ENCODE measurements at regions not wholly inside any gene's neighbourhood (a gene's known extent, or its start where the extent isn't known, plus 50 kb on each side); places are given as distances from the start of the nearest gene placed in this dataset.

- no peaks in the 10 kb centered on the region for H3K36me3 ChIP-seq (ENCODE audit: control insufficient read depth in 1 of 2, insufficient read depth in 2 of 2, low read length in 2 of 2)
- H3K4me3 ChIP-seq (ENCODE audit: low read depth in 1 of 2, low read length in 2 of 2): no peak overlapping the region
- no peaks in the 10 kb centered on the region for H3K9me3 ChIP-seq (ENCODE audit: control insufficient read depth in 1 of 2, low read length in 2 of 2)
- H3K27ac ChIP-seq (ENCODE audit: low read depth, low read length): no peak overlapping the region
- H3K4me1 ChIP-seq (ENCODE audit: control insufficient read depth in 1 of 2, insufficient read depth in 2 of 2, low read length in 2 of 2): no peaks in the 10 kb centered on the region
- no peak overlapping the region for H3K9ac ChIP-seq (ENCODE audit: low read depth in 1 of 2, low read length in 2 of 2)
- peaks cover 4 to 6% of the 10 kb centered on the region in 2 donors for H3K27me3 ChIP-seq (ENCODE audit: control insufficient read depth in 1 of 2, insufficient read depth in 2 of 2, low read length in 2 of 2)
Measured at GRCh38 chr12:111022386-111022785, 102.0 kb upstream of the MYL2 start.

DNA sequence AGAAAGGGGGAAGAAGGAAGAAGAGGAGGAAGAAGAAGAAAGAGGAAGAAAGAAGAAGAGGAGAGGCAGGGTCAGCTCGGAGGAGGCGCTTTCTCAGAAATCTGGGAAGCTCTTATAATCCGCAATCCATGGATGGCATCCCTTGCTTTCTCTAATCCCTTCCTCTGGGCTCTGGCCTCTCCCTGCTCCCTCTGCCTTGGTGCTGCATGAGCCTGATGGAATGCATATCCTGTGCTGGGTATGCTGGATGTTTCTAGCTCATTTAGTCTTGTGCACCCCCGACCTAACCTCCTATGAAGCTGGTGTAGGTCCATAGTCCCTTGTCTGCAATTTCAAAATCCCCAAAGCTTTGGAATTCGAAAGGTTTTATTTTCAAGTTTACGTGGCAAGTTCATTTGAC is 94.2 kb upstream of the MYL2 start:
- Histone ChIP-seq H3K4me3 (ENCODE audit: low read depth in 1 of 2, low read length in 2 of 2) (no peak overlapping the region), H3K27me3 (ENCODE audit: control insufficient read depth in 1 of 2, insufficient read depth in 2 of 2, low read length in 2 of 2) (no peaks in the 10 kb centered on the region), H3K4me1 (ENCODE audit: control insufficient read depth in 1 of 2, insufficient read depth in 2 of 2, low read length in 2 of 2) (no peaks in the 10 kb centered on the region), H3K9ac (ENCODE audit: low read depth in 1 of 2, low read length in 2 of 2) (no peak overlapping the region), H3K36me3 (ENCODE audit: control insufficient read depth in 1 of 2, insufficient read depth in 2 of 2, low read length in 2 of 2) (no peaks in the 10 kb centered on the region), H3K27ac (ENCODE audit: low read depth, low read length) (no peak overlapping the region), H3K9me3 (ENCODE audit: control insufficient read depth in 1 of 2, low read length in 2 of 2) (no peaks in the 10 kb centered on the region)

DNA sequence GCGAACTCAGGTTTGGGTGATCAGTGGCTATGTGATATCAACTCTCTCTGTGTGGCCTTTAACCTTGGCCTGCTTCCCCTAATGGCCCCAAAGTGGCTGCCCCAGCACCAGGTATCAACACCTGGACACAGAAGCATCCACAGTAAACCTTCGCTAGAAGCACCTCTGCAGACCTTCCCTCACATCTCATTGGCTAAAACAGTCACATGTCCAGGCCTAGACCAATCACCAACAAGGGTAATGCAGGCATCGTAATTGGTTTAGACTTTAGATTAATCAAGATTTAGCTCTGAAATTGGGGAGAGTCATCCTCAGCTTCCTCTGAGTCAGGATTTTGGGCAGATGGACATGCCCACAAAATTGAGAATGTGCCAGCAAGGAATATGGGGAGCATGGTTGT is 92.5 kb upstream of the MYL2 start:
- Histone ChIP-seq H3K4me3 (ENCODE audit: low read depth in 1 of 2, low read length in 2 of 2) (no peak overlapping the region), H3K27ac (ENCODE audit: low read depth, low read length) (no peak overlapping the region), H3K36me3 (ENCODE audit: control insufficient read depth in 1 of 2, insufficient read depth in 2 of 2, low read length in 2 of 2) (no peaks in the 10 kb centered on the region), H3K27me3 (ENCODE audit: control insufficient read depth in 1 of 2, insufficient read depth in 2 of 2, low read length in 2 of 2) (no peaks in the 10 kb centered on the region), H3K9ac (ENCODE audit: low read depth in 1 of 2, low read length in 2 of 2) (no peak overlapping the region), H3K9me3 (ENCODE audit: control insufficient read depth in 1 of 2, low read length in 2 of 2) (no peaks in the 10 kb centered on the region), H3K4me1 (ENCODE audit: control insufficient read depth in 1 of 2, insufficient read depth in 2 of 2, low read length in 2 of 2) (no peaks in the 10 kb centered on the region)

- no peaks in the 10 kb centered on the region for H3K9me3 ChIP-seq (ENCODE audit: control insufficient read depth in 1 of 2, low read length in 2 of 2)
- no peaks in the 10 kb centered on the region for H3K27me3 ChIP-seq (ENCODE audit: control insufficient read depth in 1 of 2, insufficient read depth in 2 of 2, low read length in 2 of 2)
- no peaks in the 10 kb centered on the region for H3K4me1 ChIP-seq (ENCODE audit: control insufficient read depth in 1 of 2, insufficient read depth in 2 of 2, low read length in 2 of 2)
- no peak overlapping the region for H3K9ac ChIP-seq (ENCODE audit: low read depth in 1 of 2, low read length in 2 of 2)
- H3K27ac ChIP-seq (ENCODE audit: low read depth, low read length): no peak overlapping the region
- no peak overlapping the region for H3K4me3 ChIP-seq (ENCODE audit: low read depth in 1 of 2, low read length in 2 of 2)
- no peaks in the 10 kb centered on the region for H3K36me3 ChIP-seq (ENCODE audit: control insufficient read depth in 1 of 2, insufficient read depth in 2 of 2, low read length in 2 of 2)
Measured at GRCh38 chr12:111011999-111012600, 91.7 kb upstream of the MYL2 start.

DNA sequence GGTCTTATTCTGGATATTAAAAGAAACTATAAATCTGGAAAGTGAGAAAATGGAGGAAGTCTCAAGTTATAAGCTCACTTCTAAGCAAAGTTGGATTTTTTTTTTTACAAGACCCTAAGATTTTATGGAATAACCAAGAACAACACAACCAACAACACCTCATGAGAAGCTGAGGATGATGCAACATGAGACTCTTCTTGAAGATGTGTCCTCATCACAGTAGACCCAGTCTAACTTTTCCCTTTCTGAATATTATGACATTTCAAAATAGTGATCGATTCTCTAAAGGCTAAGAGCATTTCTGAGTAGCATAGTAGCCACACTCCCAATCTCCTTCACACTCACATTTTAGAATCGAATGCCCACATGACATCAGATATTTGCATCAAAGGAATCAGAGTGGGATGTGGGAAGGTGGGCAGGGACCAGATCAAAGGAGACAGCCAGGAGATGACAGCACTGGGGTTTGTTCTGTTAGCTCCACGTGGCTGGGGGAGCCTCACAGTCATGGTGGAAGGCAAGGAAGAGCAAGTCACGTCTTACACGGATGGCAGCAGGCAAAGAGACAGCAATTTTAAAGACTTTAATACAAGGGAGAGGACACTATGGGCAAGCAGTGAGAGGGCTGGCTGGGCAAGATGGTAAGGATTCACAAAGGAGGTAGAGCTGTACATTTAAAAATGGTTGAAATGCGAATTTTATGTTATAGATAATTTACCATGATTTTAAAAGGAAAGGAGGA is 90.7 kb upstream of the MYL2 start:
- H3K36me3 ChIP-seq (ENCODE audit: control insufficient read depth in 1 of 2, insufficient read depth in 2 of 2, low read length in 2 of 2): no peaks in the 10 kb centered on the region
- H3K4me1 ChIP-seq (ENCODE audit: control insufficient read depth in 1 of 2, insufficient read depth in 2 of 2, low read length in 2 of 2): no peaks in the 10 kb centered on the region
- no peak overlapping the region for H3K9ac ChIP-seq (ENCODE audit: low read depth in 1 of 2, low read length in 2 of 2)
- H3K27ac ChIP-seq (ENCODE audit: low read depth, low read length): no peak overlapping the region
- H3K4me3 ChIP-seq (ENCODE audit: low read depth in 1 of 2, low read length in 2 of 2): no peak overlapping the region
- H3K9me3 ChIP-seq (ENCODE audit: control insufficient read depth in 1 of 2, low read length in 2 of 2): no peaks in the 10 kb centered on the region
- no peaks in the 10 kb centered on the region for H3K27me3 ChIP-seq (ENCODE audit: control insufficient read depth in 1 of 2, insufficient read depth in 2 of 2, low read length in 2 of 2)

DNA sequence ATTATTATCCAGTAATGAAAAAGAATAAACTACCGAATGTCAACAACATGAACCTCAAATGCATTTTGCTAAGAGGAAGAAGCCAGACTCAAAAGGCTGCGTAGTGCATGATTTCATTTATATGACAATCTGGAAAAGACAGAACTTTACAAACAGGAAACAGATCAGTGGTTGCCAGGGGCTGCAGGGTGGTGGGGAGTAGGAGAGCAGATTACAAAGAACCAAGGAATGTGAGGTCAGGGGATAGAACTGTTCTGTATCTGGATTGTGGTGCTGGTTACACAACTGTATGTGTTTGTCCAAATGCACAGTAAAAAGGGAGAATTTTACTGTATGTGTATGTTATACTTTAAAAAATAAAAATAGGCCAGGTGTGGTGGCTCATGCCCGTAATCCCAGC is 89.7 kb upstream of the MYL2 start:
- Histone ChIP-seq H3K27ac (ENCODE audit: low read depth, low read length) (no peak overlapping the region), H3K4me3 (ENCODE audit: low read depth in 1 of 2, low read length in 2 of 2) (no peak overlapping the region), H3K27me3 (ENCODE audit: control insufficient read depth in 1 of 2, insufficient read depth in 2 of 2, low read length in 2 of 2) (no peaks in the 10 kb centered on the region), H3K9me3 (ENCODE audit: control insufficient read depth in 1 of 2, low read length in 2 of 2) (no peaks in the 10 kb centered on the region), H3K4me1 (ENCODE audit: control insufficient read depth in 1 of 2, insufficient read depth in 2 of 2, low read length in 2 of 2) (no peaks in the 10 kb centered on the region), H3K9ac (ENCODE audit: low read depth in 1 of 2, low read length in 2 of 2) (no peak overlapping the region), H3K36me3 (ENCODE audit: control insufficient read depth in 1 of 2, insufficient read depth in 2 of 2, low read length in 2 of 2) (no peaks in the 10 kb centered on the region)

- Histone ChIP-seq H3K9me3 (ENCODE audit: control insufficient read depth in 1 of 2, low read length in 2 of 2) (no peaks in the 10 kb centered on the region), H3K4me3 (ENCODE audit: low read depth in 1 of 2, low read length in 2 of 2) (no peak overlapping the region), H3K27ac (ENCODE audit: low read depth, low read length) (no peak overlapping the region), H3K9ac (ENCODE audit: low read depth in 1 of 2, low read length in 2 of 2) (no peak overlapping the region), H3K4me1 (ENCODE audit: control insufficient read depth in 1 of 2, insufficient read depth in 2 of 2, low read length in 2 of 2) (no peaks in the 10 kb centered on the region), H3K36me3 (ENCODE audit: control insufficient read depth in 1 of 2, insufficient read depth in 2 of 2, low read length in 2 of 2) (no peaks in the 10 kb centered on the region), H3K27me3 (ENCODE audit: control insufficient read depth in 1 of 2, insufficient read depth in 2 of 2, low read length in 2 of 2) (peaks cover 3 to 6% of the 10 kb centered on the region in 2 donors)
Measured at GRCh38 chr12:111006621-111007020, 86.2 kb upstream of the MYL2 start.

GRCh38 chr12:110998971-110999370 is 78.6 kb upstream of the MYL2 start:
- H3K9me3 ChIP-seq (ENCODE audit: control insufficient read depth in 1 of 2, low read length in 2 of 2): peaks cover 17 to 19% of the 10 kb centered on the region in 2 donors
- peaks cover under 1 to 1% of the 10 kb centered on the region in 2 donors for H3K27me3 ChIP-seq (ENCODE audit: control insufficient read depth in 1 of 2, insufficient read depth in 2 of 2, low read length in 2 of 2)
- H3K4me3 ChIP-seq (ENCODE audit: low read depth in 1 of 2, low read length in 2 of 2): no peak overlapping the region
- H3K9ac ChIP-seq (ENCODE audit: low read depth in 1 of 2, low read length in 2 of 2): no peak overlapping the region
- H3K27ac ChIP-seq (ENCODE audit: low read depth, low read length): no peak overlapping the region
- H3K36me3 ChIP-seq (ENCODE audit: control insufficient read depth in 1 of 2, insufficient read depth in 2 of 2, low read length in 2 of 2): no peaks in the 10 kb centered on the region
- no peaks in the 10 kb centered on the region for H3K4me1 ChIP-seq (ENCODE audit: control insufficient read depth in 1 of 2, insufficient read depth in 2 of 2, low read length in 2 of 2)

GRCh38 chr12:110998165-110998564 is 77.8 kb upstream of the MYL2 start:
- H3K27me3 ChIP-seq (ENCODE audit: control insufficient read depth in 1 of 2, insufficient read depth in 2 of 2, low read length in 2 of 2): no peaks in the 10 kb centered on the region
- H3K4me1 ChIP-seq (ENCODE audit: control insufficient read depth in 1 of 2, insufficient read depth in 2 of 2, low read length in 2 of 2): no peaks in the 10 kb centered on the region
- H3K9me3 ChIP-seq (ENCODE audit: control insufficient read depth in 1 of 2, low read length in 2 of 2): peaks cover 17 to 19% of the 10 kb centered on the region in 2 donors
- H3K4me3 ChIP-seq (ENCODE audit: low read depth in 1 of 2, low read length in 2 of 2): no peak overlapping the region
- H3K36me3 ChIP-seq (ENCODE audit: control insufficient read depth in 1 of 2, insufficient read depth in 2 of 2, low read length in 2 of 2): no peaks in the 10 kb centered on the region
- no peak overlapping the region for H3K27ac ChIP-seq (ENCODE audit: low read depth, low read length)
- H3K9ac ChIP-seq (ENCODE audit: low read depth in 1 of 2, low read length in 2 of 2): no peak overlapping the region

- no peak overlapping the region for H3K4me3 ChIP-seq (ENCODE audit: low read depth in 1 of 2, low read length in 2 of 2)
- peaks cover 17 to 19% of the 10 kb centered on the region in 2 donors for H3K9me3 ChIP-seq (ENCODE audit: control insufficient read depth in 1 of 2, low read length in 2 of 2)
- H3K27ac ChIP-seq (ENCODE audit: low read depth, low read length): no peak overlapping the region
- no peaks in the 10 kb centered on the region for H3K27me3 ChIP-seq (ENCODE audit: control insufficient read depth in 1 of 2, insufficient read depth in 2 of 2, low read length in 2 of 2)
- H3K9ac ChIP-seq (ENCODE audit: low read depth in 1 of 2, low read length in 2 of 2): no peak overlapping the region
- no peaks in the 10 kb centered on the region for H3K36me3 ChIP-seq (ENCODE audit: control insufficient read depth in 1 of 2, insufficient read depth in 2 of 2, low read length in 2 of 2)
- no peaks in the 10 kb centered on the region for H3K4me1 ChIP-seq (ENCODE audit: control insufficient read depth in 1 of 2, insufficient read depth in 2 of 2, low read length in 2 of 2)
Measured at GRCh38 chr12:110996415-110996814, 76.0 kb upstream of the MYL2 start.

All from duodenal mucosa (tissue), 2 donors.